Tibial nerve (tissue), 4 donors: ENCODE measurements at regions not wholly inside any gene's neighbourhood (a gene's known extent, or its start where the extent isn't known, plus 50 kb on each side); places are given as distances from the start of the nearest gene placed in this dataset.
"Not testable (repeated sequence)": the region's sequence is repeated elsewhere in the genome, so short reads cannot be mapped to it uniquely, and the experiment has no call there.

Source experiments
- DNase-seq, 2 donors: peaks; one replicate each; pipeline ENCODE4 v3.0.0-alpha.2; 2019; ENCODE audit warnings: low spot score in 2 of 2
- H3K27ac ChIP-seq, 4 donors: fragments of 200-600 bp; sonication (generic) in 3 of 4; one replicate each; pipeline ENCODE4 v1.5.1; 2017 to 2019; ENCODE audit warnings: mild to moderate bottlenecking in 1 of 4
- H3K27me3 ChIP-seq, 2 donors: fragments of 200-600 bp; sonication (generic) in 1 of 2; one replicate each; pipeline versions ENCODE4 v1.5.1 to v1.6.0; 2017 to 2019
- H3K36me3 ChIP-seq, 3 donors: fragments of 200-600 bp; sonication (generic); one replicate each; pipeline ENCODE4 v1.5.1; 2018 to 2019
- H3K4me1 ChIP-seq, 4 donors: fragments of 200-600 bp; sonication (generic) in 3 of 4; one replicate each; pipeline ENCODE4 v1.5.1; 2017 to 2019
- H3K4me3 ChIP-seq, 4 donors: fragments of 200-600 bp; sonication (generic) in 3 of 4; one replicate each; pipeline ENCODE4 v1.5.1; 2017 to 2019; ENCODE audit warnings: mild to moderate bottlenecking in 1 of 4, moderate library complexity in 1 of 4
- H3K9me3 ChIP-seq, 4 donors: fragments of 200-600 bp; sonication (generic) in 3 of 4; one replicate each; pipeline ENCODE4 v1.5.1; 2017 to 2019
- CTCF ChIP-seq, 5 experiments: fragments of 200-600 bp in 3 of 5; fragments of 450-650 bp in 2 of 5; sonication (generic) in 3 of 5; IDR thresholded peaks; one replicate each; pipeline ENCODE4 v1.5.1; 2016 to 2019; ENCODE audit warnings: antibody characterized with exemption in 5 of 5, mild to moderate bottlenecking in 3 of 5, moderate library complexity in 2 of 5
- EP300 ChIP-seq, 2 donors: sonication (generic); formaldehyde crosslinking; IDR thresholded peaks; one replicate each; pipeline ENCODE4 v1.6.1; 2017; ENCODE audit warnings: antibody characterized with exemption in 2 of 2, mild to moderate bottlenecking in 1 of 2
- POLR2A ChIP-seq, 2 donors: fragments of 450-650 bp; IDR thresholded peaks; one replicate each; pipeline ENCODE4 v1.6.1; 2017; ENCODE audit warnings: antibody characterized with exemption in 2 of 2, mild to moderate bottlenecking in 2 of 2, moderate library complexity in 2 of 2
- WGBS, 2 donors: methylation state at CpG; one replicate each; pipeline ENCODE4 v1.1.5; 2018; 5-methylcytosine and 5-hydroxymethylcytosine counted together

GRCh38 chr15:21271566-21271965, 168.7 kb downstream of the POTEB3 start:
- Histone ChIP-seq H3K27ac (no peak overlapping the region), H3K36me3 (no peaks in the 10 kb centered on the region), H3K4me3 (no peak overlapping the region), H3K9me3 (no peaks in the 10 kb centered on the region), H3K4me1 (no peaks in the 10 kb centered on the region), H3K27me3 (no peaks in the 10 kb centered on the region)
- 43 to 49% methylated on average over 2 of the region's 2 CpGs for WGBS, 2 donors
- DNase-seq, result no peak
- TF ChIP-seq CTCF (IDR thresholded peaks at IDR 0.05) (no peak), EP300 (IDR thresholded peaks at IDR 0.05) (no peak), POLR2A (IDR thresholded peaks at IDR 0.05) (no peak)

- TF ChIP-seq CTCF (IDR thresholded peaks at IDR 0.05) (no peak), EP300 (IDR thresholded peaks at IDR 0.05) (no peak), POLR2A (IDR thresholded peaks at IDR 0.05) (no peak)
- DNase-seq, result no peak
- no peaks in the 10 kb centered on the region for H3K27me3 ChIP-seq
- H3K27ac ChIP-seq, result no peak overlapping the region
- H3K4me1 ChIP-seq, result no peaks in the 10 kb centered on the region
- H3K9me3 ChIP-seq, result no peaks in the 10 kb centered on the region
- no peak overlapping the region for H3K4me3 ChIP-seq
- 40 to 50% methylated on average over 3 of the region's 3 CpGs for WGBS, 2 donors
- H3K36me3 ChIP-seq, result no peaks in the 10 kb centered on the region
Measured at GRCh38 chr15:21270474-21270873, 169.8 kb downstream of the POTEB3 start.

- not testable (repeated sequence) for H3K4me1 ChIP-seq, H3K9me3 ChIP-seq, H3K27me3 ChIP-seq, H3K27ac ChIP-seq, DNase-seq, H3K4me3 ChIP-seq, H3K36me3 ChIP-seq
- 75 to 78% methylated on average over 4 of the region's 4 CpGs for WGBS, 2 donors
Measured at GRCh38 chr15:21269673-21270072, 170.6 kb downstream of the POTEB3 start.

GRCh38 chr15:21269121-21269520, 171.2 kb downstream of the POTEB3 start:
- H3K4me1 ChIP-seq, result no peaks in the 10 kb centered on the region
- WGBS, 2 donors, result 77 to 82% methylated on average over 8 of the region's 8 CpGs
- no peaks in the 10 kb centered on the region for H3K9me3 ChIP-seq
- TF ChIP-seq CTCF (IDR thresholded peaks at IDR 0.05) (no peak), EP300 (IDR thresholded peaks at IDR 0.05) (no peak)
- no peak for DNase-seq
- H3K4me3 ChIP-seq, result no peak overlapping the region
- no peak overlapping the region for H3K27ac ChIP-seq
- H3K27me3 ChIP-seq, result no peaks in the 10 kb centered on the region
- H3K36me3 ChIP-seq, result no peaks in the 10 kb centered on the region

GRCh38 chr15:21268436-21268940, 171.8 kb downstream of the POTEB3 start:
- H3K4me3 ChIP-seq, result no peak overlapping the region
- TF ChIP-seq POLR2A (IDR thresholded peaks at IDR 0.05) (no peak), CTCF (IDR thresholded peaks at IDR 0.05) (no peak), EP300 (IDR thresholded peaks at IDR 0.05) (no peak)
- WGBS, 2 donors, result 58 to 80% methylated on average over 1 of the region's 1 CpG
- no peaks in the 10 kb centered on the region for H3K27me3 ChIP-seq
- no peak for DNase-seq
- H3K4me1 ChIP-seq, result no peaks in the 10 kb centered on the region
- no peaks in the 10 kb centered on the region for H3K36me3 ChIP-seq
- no peaks in the 10 kb centered on the region for H3K9me3 ChIP-seq
- H3K27ac ChIP-seq, result no peak overlapping the region
